Glutamatergic neuron (in vitro differentiated cells): ENCODE measurements at regions not wholly inside any gene's neighbourhood (a gene's known extent, or its start where the extent isn't known, plus 50 kb on each side); places are given as distances from the start of the nearest gene placed in this dataset.

Experiments
- DNase-seq: peaks from one replicate; pipeline ENCODE4 v3.0.0; 2022
- H3K27ac Mint-ChIP-seq: one replicate; pipeline ENCODE4 v1.8.0; 2020; ENCODE audit warnings: mild to moderate bottlenecking, mixed read lengths, inconsistent platforms; ENCODE audit not compliant: unreplicated experiment
- H3K27me3 Mint-ChIP-seq: one replicate; pipeline ENCODE4 v1.8.0; 2020; ENCODE audit warnings: mild to moderate bottlenecking, moderate library complexity, mixed read lengths, inconsistent platforms; ENCODE audit not compliant: unreplicated experiment
- H3K36me3 Mint-ChIP-seq: one replicate; pipeline ENCODE4 v1.8.0; 2020; ENCODE audit warnings: mild to moderate bottlenecking, mixed read lengths, inconsistent platforms; ENCODE audit not compliant: unreplicated experiment
- H3K4me1 Mint-ChIP-seq: one replicate; pipeline ENCODE4 v1.8.0; 2020; ENCODE audit warnings: mild to moderate bottlenecking, low read depth, mixed read lengths, inconsistent platforms; ENCODE audit not compliant: unreplicated experiment
- H3K4me3 Mint-ChIP-seq: one replicate; pipeline ENCODE4 v1.8.0; 2020; ENCODE audit warnings: mild to moderate bottlenecking, mixed read lengths, inconsistent platforms; ENCODE audit not compliant: unreplicated experiment
- H3K9me3 Mint-ChIP-seq: one replicate; pipeline ENCODE4 v1.8.0; 2020; ENCODE audit warnings: mild to moderate bottlenecking, moderate library complexity, mixed read lengths, inconsistent platforms; ENCODE audit not compliant: unreplicated experiment
- TF ChIP-seq, protein P1 (sequence below): fragments of 200-600 bp; sonication (generic); IDR thresholded peaks from one replicate; pipeline ENCODE4 v1.5.0; 2021; ENCODE audit not compliant: partially characterized antibody, unreplicated experiment

DNA sequence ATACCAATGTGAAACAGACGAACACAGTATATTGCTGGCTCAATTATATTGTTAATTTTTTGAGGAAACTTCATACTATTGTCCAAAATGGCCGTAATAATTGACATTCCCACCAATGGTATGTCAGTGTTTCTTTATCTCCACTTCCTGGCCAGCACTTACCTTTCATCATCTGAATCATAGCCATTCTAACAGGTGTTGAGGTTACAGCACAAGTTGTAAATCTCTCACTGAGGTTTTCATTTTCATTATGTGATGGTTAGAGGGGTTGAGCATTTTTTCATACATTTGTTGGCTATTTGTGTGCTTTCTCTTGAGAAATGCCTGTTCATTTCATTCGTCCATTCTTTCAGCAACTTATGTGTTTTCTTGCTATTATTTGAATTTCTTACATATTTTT, 824.0 kb downstream of the UQCRFS1 start:
- no peak for DNase-seq
- Mint-ChIP-seq H3K4me1 (no peaks in the 10 kb centered on the region), H3K27ac (no peak overlapping the region), H3K36me3 (no peaks in the 10 kb centered on the region), H3K4me3 (no peak overlapping the region), H3K27me3 (no peaks in the 10 kb centered on the region), H3K9me3 (peaks cover 7% of the 10 kb centered on the region)
- TF ChIP-seq, protein P1, sequence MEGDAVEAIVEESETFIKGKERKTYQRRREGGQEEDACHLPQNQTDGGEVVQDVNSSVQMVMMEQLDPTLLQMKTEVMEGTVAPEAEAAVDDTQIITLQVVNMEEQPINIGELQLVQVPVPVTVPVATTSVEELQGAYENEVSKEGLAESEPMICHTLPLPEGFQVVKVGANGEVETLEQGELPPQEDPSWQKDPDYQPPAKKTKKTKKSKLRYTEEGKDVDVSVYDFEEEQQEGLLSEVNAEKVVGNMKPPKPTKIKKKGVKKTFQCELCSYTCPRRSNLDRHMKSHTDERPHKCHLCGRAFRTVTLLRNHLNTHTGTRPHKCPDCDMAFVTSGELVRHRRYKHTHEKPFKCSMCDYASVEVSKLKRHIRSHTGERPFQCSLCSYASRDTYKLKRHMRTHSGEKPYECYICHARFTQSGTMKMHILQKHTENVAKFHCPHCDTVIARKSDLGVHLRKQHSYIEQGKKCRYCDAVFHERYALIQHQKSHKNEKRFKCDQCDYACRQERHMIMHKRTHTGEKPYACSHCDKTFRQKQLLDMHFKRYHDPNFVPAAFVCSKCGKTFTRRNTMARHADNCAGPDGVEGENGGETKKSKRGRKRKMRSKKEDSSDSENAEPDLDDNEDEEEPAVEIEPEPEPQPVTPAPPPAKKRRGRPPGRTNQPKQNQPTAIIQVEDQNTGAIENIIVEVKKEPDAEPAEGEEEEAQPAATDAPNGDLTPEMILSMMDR = no peak

DNA sequence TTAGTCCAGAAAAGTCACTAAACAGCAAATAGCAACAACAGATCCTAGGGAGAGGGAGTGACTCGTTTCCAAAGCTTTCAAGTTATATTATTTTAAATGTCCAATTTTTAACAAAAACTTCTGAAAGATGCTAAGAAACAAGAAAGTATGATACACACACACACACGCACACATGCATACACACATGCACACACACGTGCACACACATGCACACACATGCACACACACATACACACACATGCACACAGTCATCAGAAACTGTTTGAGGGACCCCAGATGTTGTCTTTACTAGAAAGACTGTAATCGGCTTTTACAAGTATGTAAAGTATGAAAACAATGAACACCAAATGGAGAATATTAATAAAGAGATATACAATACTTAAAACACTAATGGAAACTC, 825.4 kb downstream of the UQCRFS1 start:
- Mint-ChIP-seq H3K4me3 (no peak overlapping the region), H3K9me3 (peaks cover 7% of the 10 kb centered on the region), H3K27me3 (no peaks in the 10 kb centered on the region), H3K4me1 (no peaks in the 10 kb centered on the region), H3K27ac (no peak overlapping the region), H3K36me3 (no peaks in the 10 kb centered on the region)
- DNase-seq = no peak
- TF ChIP-seq, protein P1 = no peak

DNA sequence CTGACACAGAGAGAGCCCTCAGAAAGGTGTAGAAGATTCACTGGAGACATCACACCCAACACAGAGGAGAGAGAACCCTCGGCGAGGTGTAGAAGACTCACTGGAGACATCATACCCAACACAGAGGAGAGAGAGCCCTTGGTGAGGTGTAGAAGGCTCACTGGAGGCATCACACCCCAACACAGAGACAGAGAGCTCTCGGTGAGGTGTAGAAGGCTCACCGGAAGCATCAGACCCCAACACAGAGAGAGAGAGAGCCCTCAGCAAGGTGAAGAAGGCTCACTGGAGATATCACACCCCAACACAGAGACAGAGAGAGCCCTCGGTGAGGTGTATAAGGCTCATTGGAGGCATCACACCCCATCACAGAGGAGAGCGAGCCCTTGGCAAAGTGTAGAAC, 826.5 kb downstream of the UQCRFS1 start:
- Mint-ChIP-seq H3K9me3 (peaks cover 7% of the 10 kb centered on the region), H3K4me1 (no peaks in the 10 kb centered on the region), H3K27me3 (no peaks in the 10 kb centered on the region), H3K27ac (no peak overlapping the region), H3K4me3 (no peak overlapping the region), H3K36me3 (no peaks in the 10 kb centered on the region)
- TF ChIP-seq, protein P1 = no peak
- DNase-seq = no peak

DNA sequence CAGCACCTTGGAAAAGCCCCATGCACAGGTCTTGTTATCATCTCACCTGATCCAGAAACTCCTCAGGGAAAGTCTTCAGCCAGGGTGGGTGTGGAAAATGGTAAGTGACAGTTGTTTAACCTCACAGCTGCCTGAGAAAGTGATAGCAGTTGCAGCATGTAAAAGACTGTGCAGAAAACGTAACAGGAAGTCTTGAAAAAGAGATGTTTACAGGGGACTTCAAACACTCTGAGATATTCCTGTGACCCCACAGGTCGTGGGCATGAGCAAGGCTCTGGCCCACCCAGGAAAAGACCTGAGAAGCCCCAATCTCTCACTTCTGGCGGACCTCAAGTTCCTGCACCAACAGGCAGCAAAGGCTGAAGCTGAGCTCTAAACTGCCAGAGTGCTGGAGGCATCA, 826.9 kb downstream of the UQCRFS1 start:
- Mint-ChIP-seq H3K4me1 (no peaks in the 10 kb centered on the region), H3K4me3 (no peak overlapping the region), H3K27ac (no peak overlapping the region), H3K36me3 (no peaks in the 10 kb centered on the region), H3K27me3 (no peaks in the 10 kb centered on the region), H3K9me3 (peaks cover 7% of the 10 kb centered on the region)
- TF ChIP-seq, protein P1 = no peak
- DNase-seq = no peak

DNA sequence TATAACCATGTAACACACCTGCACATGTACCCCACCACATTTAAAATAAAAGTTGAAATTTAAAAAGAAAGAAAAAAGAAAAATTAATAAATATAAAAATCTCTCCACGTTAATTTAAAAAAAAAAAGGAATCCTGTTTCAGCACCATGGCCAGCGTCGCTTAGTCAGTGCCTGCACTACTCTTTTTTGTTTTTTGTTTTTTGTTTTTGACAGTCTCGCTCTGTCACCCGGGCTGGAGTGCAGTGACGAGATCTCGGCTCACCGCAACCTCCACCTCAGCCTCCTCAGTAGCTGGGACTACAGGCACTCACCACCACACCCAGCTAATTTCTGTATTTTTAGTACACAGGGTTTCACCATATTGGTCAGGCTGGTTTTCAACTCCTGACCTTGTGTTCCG, 835.9 kb downstream of the UQCRFS1 start:
- no peak overlapping the region for H3K4me3 Mint-ChIP-seq
- no peak overlapping the region for H3K27ac Mint-ChIP-seq
- peaks cover 2% of the 10 kb centered on the region for H3K27me3 Mint-ChIP-seq
- H3K4me1 Mint-ChIP-seq = peaks cover 2% of the 10 kb centered on the region
- no peak for DNase-seq
- H3K36me3 Mint-ChIP-seq = no peaks in the 10 kb centered on the region
- TF ChIP-seq, protein P1 = no peak
- H3K9me3 Mint-ChIP-seq = peaks cover 5% of the 10 kb centered on the region
